CD14-positive monocyte (primary cell): ENCODE measurements at regions not wholly inside any gene's neighbourhood (a gene's known extent, or its start where the extent isn't known, plus 50 kb on each side); places are given as distances from the start of the nearest gene placed in this dataset.

Source experiments
- DNase-seq, 3 donors: peaks; one replicate each; pipeline ENCODE4 v3.0.0-alpha.2; 2011 to 2022
- H2AFZ ChIP-seq: 2 replicates; pipeline ENCODE4 v1.6.0; 2012; ENCODE audit warnings: mild to moderate bottlenecking, low read depth, low read length, inconsistent platforms; ENCODE audit not compliant: insufficient read depth, poor library complexity, severe bottlenecking
- H3K27ac ChIP-seq, 2 donors: 1 replicate in 1 of 2; 2 replicates in 1 of 2; pipeline ENCODE4 v1.5.1; 2012 to 2013; ENCODE audit warnings: low read length in 2 of 2, control low read depth in 1 of 2, inconsistent platforms in 1 of 2, low read depth in 1 of 2, mild to moderate bottlenecking in 1 of 2
- H3K27me3 ChIP-seq, 2 donors: one replicate each; pipeline versions ENCODE4 v1.6.0 to v1.6.1; 2011 to 2013; ENCODE audit warnings: low read length in 2 of 2; ENCODE audit not compliant: control insufficient read depth in 2 of 2, insufficient read depth in 2 of 2
- H3K36me3 ChIP-seq, 2 donors: replicated peaks in 1 of 2; 1 replicate in 1 of 2; 2 replicates in 1 of 2; pipeline versions ENCODE4 v1.5.1 to v1.6.1; 2012 to 2013; ENCODE audit warnings: low read length in 2 of 2, control low read depth in 1 of 2, inconsistent platforms in 1 of 2, mild to moderate bottlenecking in 1 of 2; ENCODE audit not compliant: insufficient read depth in 2 of 2, control insufficient read depth in 1 of 2
- H3K4me1 ChIP-seq, 2 donors: 1 replicate in 1 of 2; 2 replicates in 1 of 2; pipeline versions ENCODE4 v1.5.1 to v1.6.1; 2012 to 2013; ENCODE audit warnings: low read length in 2 of 2, control low read depth in 1 of 2, inconsistent platforms in 1 of 2, mild to moderate bottlenecking in 1 of 2, moderate library complexity in 1 of 2; ENCODE audit not compliant: insufficient read depth in 2 of 2, control insufficient read depth in 1 of 2
- H3K4me2 ChIP-seq: replicated peaks from 2 replicates; pipeline ENCODE3; 2012; ENCODE audit warnings: low read length, moderate library complexity, mild to moderate bottlenecking; ENCODE audit not compliant: poor library complexity, severe bottlenecking; ENCODE audit errors: extremely low read depth
- H3K4me3 ChIP-seq, 3 experiments: fragments of 200-600 bp in 1 of 3; sonication (generic) in 1 of 3; replicated peaks in 1 of 3; 1 replicate in 2 of 3; 2 replicates in 1 of 3; pipeline ENCODE4 v1.5.1; 2011 to 2013; ENCODE audit warnings: low read length in 3 of 3, mild to moderate bottlenecking in 3 of 3, control low read depth in 2 of 3, low read depth in 2 of 3, inconsistent platforms in 1 of 3, moderate library complexity in 1 of 3
- H3K79me2 ChIP-seq: 2 replicates; pipeline ENCODE4 v1.6.0; 2012; ENCODE audit warnings: mild to moderate bottlenecking, control low read depth, inconsistent platforms, low read length, moderate library complexity; ENCODE audit not compliant: insufficient read depth
- H3K9ac ChIP-seq: 2 replicates; pipeline ENCODE4 v1.6.0; 2017; ENCODE audit warnings: low read length, mild to moderate bottlenecking; ENCODE audit not compliant: insufficient read depth, poor library complexity, severe bottlenecking
- H3K9me3 ChIP-seq, 2 donors: replicated peaks in 1 of 2; 1 replicate in 1 of 2; 2 replicates in 1 of 2; pipeline versions ENCODE4 v1.5.1 to v1.6.1; 2012 to 2013; ENCODE audit warnings: low read length in 2 of 2, control low read depth in 1 of 2; ENCODE audit not compliant: control insufficient read depth in 1 of 2, insufficient read depth in 1 of 2
- H4K20me1 ChIP-seq: 2 replicates; pipeline ENCODE4 v1.6.0; 2012; ENCODE audit warnings: mild to moderate bottlenecking, low read length, control low read depth, moderate library complexity; ENCODE audit not compliant: insufficient read depth
- H3K27ac Mint-ChIP-seq, 7 donors: one replicate each; pipeline ENCODE4 v1.8.0; 2020; ENCODE audit warnings: mild to moderate bottlenecking in 7 of 7, mixed read lengths in 7 of 7, moderate library complexity in 6 of 7, inconsistent platforms in 2 of 7
- H3K27me3 Mint-ChIP-seq, 3 donors: one replicate each; pipeline ENCODE4 v1.8.0; 2021 to 2022; ENCODE audit warnings: low read depth in 3 of 3, mild to moderate bottlenecking in 3 of 3, mixed read lengths in 3 of 3, moderate library complexity in 3 of 3, inconsistent platforms in 1 of 3
- H3K36me3 Mint-ChIP-seq, 2 donors: one replicate each; pipeline ENCODE4 v1.8.0; 2020; ENCODE audit warnings: mixed read lengths in 2 of 2, inconsistent platforms in 1 of 2, mild to moderate bottlenecking in 1 of 2
- H3K4me1 Mint-ChIP-seq: one replicate; pipeline ENCODE4 v1.8.0; 2020; ENCODE audit warnings: mild to moderate bottlenecking, mixed read lengths
- H3K4me3 Mint-ChIP-seq, 2 donors: one replicate each; pipeline ENCODE4 v1.8.0; 2020; ENCODE audit warnings: mild to moderate bottlenecking in 2 of 2, mixed read lengths in 2 of 2, moderate library complexity in 1 of 2
- H3K9me3 Mint-ChIP-seq, 7 donors: one replicate each; pipeline ENCODE4 v1.8.0; 2020 to 2022; ENCODE audit warnings: mixed read lengths in 7 of 7, mild to moderate bottlenecking in 6 of 7, moderate library complexity in 6 of 7, inconsistent platforms in 2 of 7
- CTCF ChIP-seq: fragments of 200-600 bp; IDR thresholded peaks from one replicate; pipeline ENCODE4 v1.8.0; 2022; ENCODE audit warnings: antibody characterized with exemption, mild to moderate bottlenecking
- whole genome bisulfite sequencing: methylation state at CpG from one replicate; pipeline ENCODE4 v1.1.5; 2013; ENCODE audit warnings: missing lambda C conversion rate; ENCODE audit not compliant: insufficient coverage; 5-methylcytosine and 5-hydroxymethylcytosine counted together
- intact Hi-C, 2 donors: fragments of 100-400 bp; cut with micrococcal nuclease; formaldehyde crosslinking; loops; one replicate each; pipeline versions ENCODE4 v1.15.0 to v1.15.1; 2023

GRCh38 chr20:58160451-58161061, 67.9 kb downstream of the ANKRD60 start:
- Histone ChIP-seq H3K9me3 (no peaks in the 10 kb centered on the region), H3K36me3 (no peaks in the 10 kb centered on the region), H3K9ac (no peak overlapping the region), H3K79me2 (no peaks in the 10 kb centered on the region), H2AFZ (no peak overlapping the region), H4K20me1 (no peaks in the 10 kb centered on the region), H3K4me1 (no peaks in the 10 kb centered on the region), H3K27ac (no peak overlapping the region), H3K27me3 (no peaks in the 10 kb centered on the region), H3K4me2 (no peak overlapping the region), H3K4me3 (no peak overlapping the region)
- no peaks in the 10 kb centered on the region for H3K9me3 Mint-ChIP-seq
- intact Hi-C loops, result no loop called here
- DNase-seq, result no peak
- H3K27ac Mint-ChIP-seq, result no peak overlapping the region
- peaks cover 5 to 13% (median 7%) of the 10 kb centered on the region in 3 donors for H3K27me3 Mint-ChIP-seq
- H3K4me3 Mint-ChIP-seq, result no peak overlapping the region
- no peaks in the 10 kb centered on the region for H3K4me1 Mint-ChIP-seq
- no peaks in the 10 kb centered on the region for H3K36me3 Mint-ChIP-seq
- TF ChIP-seq CTCF, result no peak
- WGBS, result 94% methylated on average over 14 of the region's 17 CpGs

- H3K79me2 ChIP-seq, result no peaks in the 10 kb centered on the region
- no peaks in the 10 kb centered on the region for H3K4me1 Mint-ChIP-seq
- no peak for DNase-seq
- no peaks in the 10 kb centered on the region for H3K4me1 ChIP-seq
- H3K4me3 Mint-ChIP-seq, result no peak overlapping the region
- peaks cover 0 to 6% of the 10 kb centered on the region in 2 donors for H3K27me3 ChIP-seq
- no peak overlapping the region for H2AFZ ChIP-seq
- H4K20me1 ChIP-seq, result no peaks in the 10 kb centered on the region
- H3K36me3 Mint-ChIP-seq, result no peaks in the 10 kb centered on the region
- peaks cover 11 to 29% (median 22%) of the 10 kb centered on the region in 3 donors for H3K27me3 Mint-ChIP-seq
- no peak overlapping the region for H3K4me3 ChIP-seq
- no peak overlapping the region for H3K27ac ChIP-seq
- H3K9me3 Mint-ChIP-seq, result peaks cover 0 to 3% (median 0%) of the 10 kb centered on the region in 7 donors
- no peak overlapping the region for H3K4me2 ChIP-seq
- TF ChIP-seq CTCF, result no peak
- H3K9me3 ChIP-seq, result no peaks in the 10 kb centered on the region
- no peak overlapping the region for H3K27ac Mint-ChIP-seq
- no peak overlapping the region for H3K9ac ChIP-seq
- no peaks in the 10 kb centered on the region for H3K36me3 ChIP-seq
- intact Hi-C loops, result no loop called here
- 83% methylated on average over 3 of the region's 13 CpGs for WGBS
Observed at GRCh38 chr20:58155148-58155925, 73.1 kb downstream of the ANKRD60 start.
